ENCODE measurements at regions not wholly inside any gene's neighbourhood (a gene's known extent, or its start where the extent isn't known, plus 50 kb on each side); places are given as distances from the start of the nearest gene placed in this dataset.

GRCh38 chr2:83850071-83850725, 608.9 kb downstream of the SUCLG1 start:
- Histone ChIP-seq H3K9me3 (no peaks in the 10 kb centered on the region), H3K27ac (no peak overlapping the region), H3K4me1 (no peaks in the 10 kb centered on the region), H3K4me3 (no peak overlapping the region), H3K36me3 (no peaks in the 10 kb centered on the region), H3K27me3 (no peaks in the 10 kb centered on the region), H3K9ac (ENCODE audit: low read depth in 2 of 2, low read length in 2 of 2) (no peak overlapping the region)
- no peak for DNase-seq
- intact Hi-C loops (cut with DNase I): no loop called here
- TF ChIP-seq CTCF (IDR thresholded peaks at IDR 0.05): no peak

- Histone ChIP-seq H3K9ac (ENCODE audit: low read depth in 2 of 2, low read length in 2 of 2) (no peak overlapping the region), H3K4me3 (no peak overlapping the region), H3K36me3 (no peaks in the 10 kb centered on the region), H3K27me3 (no peaks in the 10 kb centered on the region), H3K4me1 (no peaks in the 10 kb centered on the region), H3K9me3 (no peaks in the 10 kb centered on the region), H3K27ac (no peak overlapping the region)
- intact Hi-C loops (cut with DNase I): no loop called here
- no peak for DNase-seq
- no peak for TF ChIP-seq CTCF (IDR thresholded peaks at IDR 0.05)
Observed at GRCh38 chr2:83844490-83844889, 614.6 kb downstream of the SUCLG1 start.

- H3K9ac ChIP-seq (ENCODE audit: low read depth in 2 of 2, low read length in 2 of 2): no peak overlapping the region
- no peaks in the 10 kb centered on the region for H3K9me3 ChIP-seq
Observed at GRCh38 chr2:83842421-83842820, 616.7 kb downstream of the SUCLG1 start.

GRCh38 chr2:83837823-83838222, 621.3 kb downstream of the SUCLG1 start:
- no peak for DNase-seq
- H3K9ac ChIP-seq (ENCODE audit: low read depth in 2 of 2, low read length in 2 of 2): no peak overlapping the region
- H3K4me3 ChIP-seq: no peak overlapping the region
- no peaks in the 10 kb centered on the region for H3K9me3 ChIP-seq
- no peaks in the 10 kb centered on the region for H3K27me3 ChIP-seq
- H3K4me1 ChIP-seq: no peaks in the 10 kb centered on the region
- H3K27ac ChIP-seq: no peak overlapping the region
- intact Hi-C loops (cut with DNase I): no loop called here
- H3K36me3 ChIP-seq: no peaks in the 10 kb centered on the region
- no peak for TF ChIP-seq CTCF (IDR thresholded peaks at IDR 0.05)

More at GRCh38 chr2:83842421-83842820, 616.7 kb downstream of the SUCLG1 start:
- Histone ChIP-seq H3K27me3 (no peaks in the 10 kb centered on the region), H3K27ac (peak overlapping the region; percentile 3), H3K4me3 (no peak overlapping the region), H3K4me1 (no peaks in the 10 kb centered on the region), H3K36me3 (no peaks in the 10 kb centered on the region)
- TF ChIP-seq CTCF (IDR thresholded peaks at IDR 0.05): no peak
- DNase-seq: no peak
- intact Hi-C loops (cut with DNase I): no loop called here

GRCh38 chr2:83827618-83828017, 631.5 kb downstream of the SUCLG1 start:
- H3K4me1 ChIP-seq: no peaks in the 10 kb centered on the region
- no peaks in the 10 kb centered on the region for H3K27me3 ChIP-seq
- no peak overlapping the region for H3K4me3 ChIP-seq
- H3K27ac ChIP-seq: no peak overlapping the region
- no peak for DNase-seq
- no peak for TF ChIP-seq CTCF (IDR thresholded peaks at IDR 0.05)
- intact Hi-C loops (cut with DNase I): loop anchor here (5.0 kb wide), 2 partner anchors 250 to 475 kb away; no protein-coding TSS in a partner anchor
- no peaks in the 10 kb centered on the region for H3K9me3 ChIP-seq
- no peak overlapping the region for H3K9ac ChIP-seq (ENCODE audit: low read depth in 2 of 2, low read length in 2 of 2)
- no peaks in the 10 kb centered on the region for H3K36me3 ChIP-seq
